ENCODE measurements at regions not wholly inside any gene's neighbourhood (a gene's known extent, or its start where the extent isn't known, plus 50 kb on each side); places are given as distances from the start of the nearest gene placed in this dataset.

- Histone ChIP-seq H3K4me1 (ENCODE audit: insufficient read depth) (no peaks in the 10 kb centered on the region), H3K79me2 (no peaks in the 10 kb centered on the region), H3K27ac (no peak overlapping the region), H3K36me3 (replicated peaks; ENCODE audit: insufficient read depth, low read depth) (no peaks in the 10 kb centered on the region), H3K9me2 (replicated peaks; ENCODE audit: insufficient read depth) (no peaks in the 10 kb centered on the region), H2AFZ (no peak overlapping the region), H3K9me3 (ENCODE audit: low read depth) (peaks cover 2% of the 10 kb centered on the region), H3K27me3 (no peaks in the 10 kb centered on the region), H4K20me1 (ENCODE audit: insufficient read depth, poor library complexity, severe bottlenecking) (no peaks in the 10 kb centered on the region), H3K4me3 (no peak overlapping the region), H3K4me2 (no peak overlapping the region)
- WGBS (ENCODE audit: low lambda C conversion rate, missing lambda C conversion rate) = 93% methylated on average over 2 of the region's 2 CpGs
- TF ChIP-seq EZH2phosphoT487 (IDR thresholded peaks at IDR 0.05; ENCODE audit: low read depth, severe bottlenecking, unreplicated experiment) (no peak), CTCF (IDR thresholded peaks at IDR 0.05; ENCODE audit: poor library complexity) (no peak), EZH2 (IDR thresholded peaks at IDR 0.05; ENCODE audit: borderline replicate concordance) (no peak)
- DNase-seq (ENCODE audit: low spot score) = no peak
These were observed 808.9 kb downstream of the CDH11 start for GRCh38 chr16:64312980-64313379.

- no peaks in the 10 kb centered on the region for H3K36me3 ChIP-seq (replicated peaks; ENCODE audit: insufficient read depth, low read depth)
- H4K20me1 ChIP-seq (ENCODE audit: insufficient read depth, poor library complexity, severe bottlenecking) = no peaks in the 10 kb centered on the region
- H3K9me2 ChIP-seq (replicated peaks; ENCODE audit: insufficient read depth) = no peaks in the 10 kb centered on the region
- no peak overlapping the region for H3K27ac ChIP-seq
- no peak overlapping the region for H3K4me3 ChIP-seq
- H3K79me2 ChIP-seq = no peaks in the 10 kb centered on the region
- H3K4me2 ChIP-seq = no peak overlapping the region
- peaks cover 2% of the 10 kb centered on the region for H3K9me3 ChIP-seq (ENCODE audit: low read depth)
- H3K4me1 ChIP-seq (ENCODE audit: insufficient read depth) = no peaks in the 10 kb centered on the region
- no peak overlapping the region for H2AFZ ChIP-seq
- H3K27me3 ChIP-seq = no peaks in the 10 kb centered on the region
- DNase-seq (ENCODE audit: low spot score) = no peak
- TF ChIP-seq CTCF (IDR thresholded peaks at IDR 0.05; ENCODE audit: poor library complexity) (no peak), EZH2phosphoT487 (IDR thresholded peaks at IDR 0.05; ENCODE audit: low read depth, severe bottlenecking, unreplicated experiment) (no peak), EZH2 (IDR thresholded peaks at IDR 0.05; ENCODE audit: borderline replicate concordance) (no peak)
These were observed 809.6 kb downstream of the CDH11 start for GRCh38 chr16:64312292-64312691.

- WGBS (ENCODE audit: low lambda C conversion rate, missing lambda C conversion rate) = 91% methylated on average over 1 of the region's 1 CpG
- H3K9me3 ChIP-seq (ENCODE audit: low read depth) = peaks cover 2% of the 10 kb centered on the region
- H3K4me1 ChIP-seq (ENCODE audit: insufficient read depth) = no peaks in the 10 kb centered on the region
- no peaks in the 10 kb centered on the region for H4K20me1 ChIP-seq (ENCODE audit: insufficient read depth, poor library complexity, severe bottlenecking)
- H3K4me2 ChIP-seq = no peak overlapping the region
- H3K27me3 ChIP-seq = no peaks in the 10 kb centered on the region
- DNase-seq (ENCODE audit: low spot score) = no peak
- H3K27ac ChIP-seq = no peak overlapping the region
- H3K9me2 ChIP-seq (replicated peaks; ENCODE audit: insufficient read depth) = no peaks in the 10 kb centered on the region
- H3K36me3 ChIP-seq (replicated peaks; ENCODE audit: insufficient read depth, low read depth) = no peaks in the 10 kb centered on the region
- no peak for TF ChIP-seq CTCF (IDR thresholded peaks at IDR 0.05; ENCODE audit: poor library complexity)
- no peak for TF ChIP-seq EZH2 (IDR thresholded peaks at IDR 0.05; ENCODE audit: borderline replicate concordance)
- TF ChIP-seq EZH2phosphoT487 (IDR thresholded peaks at IDR 0.05; ENCODE audit: low read depth, severe bottlenecking, unreplicated experiment) = no peak
- H2AFZ ChIP-seq = no peak overlapping the region
- no peak overlapping the region for H3K4me3 ChIP-seq
- no peaks in the 10 kb centered on the region for H3K79me2 ChIP-seq
These were observed 810.6 kb downstream of the CDH11 start for GRCh38 chr16:64311241-64311640.
